ENCODE measurements at regions not wholly inside any gene's neighbourhood (a gene's known extent, or its start where the extent isn't known, plus 50 kb on each side); places are given as distances from the start of the nearest gene placed in this dataset.

DNA sequence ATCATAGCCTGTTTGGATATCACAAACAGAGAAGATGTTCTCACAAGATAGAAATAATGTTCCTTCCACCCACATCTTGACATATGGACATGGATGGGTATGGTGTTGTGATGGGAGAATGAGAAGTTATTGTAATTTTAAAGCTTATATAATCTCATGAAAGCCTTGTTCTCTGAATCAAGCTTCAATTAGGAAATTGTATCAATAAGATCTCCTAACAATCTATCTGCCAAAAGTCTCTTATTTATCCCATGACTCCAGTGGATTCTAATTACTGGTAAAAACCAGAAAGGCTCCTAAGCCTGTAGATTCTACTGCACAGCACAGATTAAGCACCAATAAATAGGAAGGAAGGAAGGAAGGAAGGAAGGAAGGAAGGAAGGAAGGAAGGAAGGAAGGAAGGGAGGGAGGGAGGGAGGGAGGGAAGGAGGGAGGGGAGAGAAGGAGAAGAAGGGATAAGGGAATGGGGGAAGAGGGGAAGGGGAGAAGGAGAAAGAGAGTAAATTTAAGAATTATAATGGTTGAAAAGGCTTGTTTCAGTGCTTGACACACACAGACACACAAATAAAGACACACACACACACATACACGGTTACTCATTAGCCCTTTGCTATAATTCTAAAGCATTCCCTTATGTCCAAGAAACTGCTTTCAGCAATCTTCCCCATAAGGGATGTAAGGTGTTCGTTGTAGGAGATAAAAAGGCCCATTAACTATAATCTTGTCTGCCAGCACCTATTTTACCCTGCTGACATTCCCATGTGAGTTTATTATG lies 258.0 kb upstream of the API5 start:
- no peak overlapping the region for H3K27ac ChIP-seq
- ATAC-seq, result no peak
- no peaks in the 10 kb centered on the region for H3K36me3 ChIP-seq
- no peaks in the 10 kb centered on the region for H3K9me3 ChIP-seq
- no peaks in the 10 kb centered on the region for H3K27me3 ChIP-seq
- TF ChIP-seq CTCF (IDR thresholded peaks at IDR 0.05 in 4 of 5, conservative IDR thresholded peaks at IDR 0.05 in 1 of 5), result no peak
- no peak for TF ChIP-seq POLR2A (IDR thresholded peaks at IDR 0.05)
- intact Hi-C loops (cut with DNase I; ENCODE audit: low total_unique reads) (no loop called here), in situ Hi-C loops (cut with MboI; ENCODE audit: low sequenced_read_pairs in 4 of 4) (no loop called here)
- no peak overlapping the region for H3K4me3 ChIP-seq
- H3K4me1 ChIP-seq, result no peaks in the 10 kb centered on the region
- no peak for DNase-seq

GRCh38 chr11:43067681-43068080 lies 244.1 kb upstream of the API5 start:
- H3K36me3 ChIP-seq, result no peaks in the 10 kb centered on the region
- in situ Hi-C loops (cut with MboI; ENCODE audit: low sequenced_read_pairs in 4 of 4) (no loop called here), intact Hi-C loops (cut with DNase I; ENCODE audit: low total_unique reads) (no loop called here)
- no peak for ATAC-seq
- H3K9me3 ChIP-seq, result no peaks in the 10 kb centered on the region
- no peaks in the 10 kb centered on the region for H3K27me3 ChIP-seq
- no peaks in the 10 kb centered on the region for H3K4me1 ChIP-seq
- H3K4me3 ChIP-seq, result no peak overlapping the region
- no peak for DNase-seq
- TF ChIP-seq POLR2A (IDR thresholded peaks at IDR 0.05) (no peak), CTCF (IDR thresholded peaks at IDR 0.05 in 4 of 5, conservative IDR thresholded peaks at IDR 0.05 in 1 of 5) (no peak)
- no peak overlapping the region for H3K27ac ChIP-seq

DNA sequence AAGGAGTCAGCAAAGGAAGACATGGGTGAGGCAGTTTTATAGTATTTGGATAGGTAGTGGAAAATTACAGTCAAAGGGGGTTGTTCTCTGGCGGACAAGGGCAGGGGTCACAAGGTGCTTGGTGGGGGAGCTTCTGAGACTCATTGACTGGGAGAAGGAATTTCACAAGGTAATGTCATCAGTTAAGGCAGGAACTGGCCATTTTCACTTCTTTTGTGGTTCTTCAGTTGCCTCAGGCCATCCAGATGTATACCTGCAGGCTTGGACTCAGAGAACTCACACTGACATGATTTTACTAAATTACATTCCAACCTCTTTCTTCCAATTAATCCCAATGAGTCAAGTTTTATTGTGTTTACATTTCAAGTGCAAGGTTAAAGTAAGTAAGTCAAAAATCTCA lies 240.5 kb upstream of the API5 start:
- Histone ChIP-seq H3K27ac (no peak overlapping the region), H3K4me1 (no peaks in the 10 kb centered on the region), H3K36me3 (no peaks in the 10 kb centered on the region), H3K9me3 (no peaks in the 10 kb centered on the region), H3K4me3 (no peak overlapping the region), H3K27me3 (no peaks in the 10 kb centered on the region)
- TF ChIP-seq CTCF (IDR thresholded peaks at IDR 0.05 in 4 of 5, conservative IDR thresholded peaks at IDR 0.05 in 1 of 5) (no peak), POLR2A (IDR thresholded peaks at IDR 0.05) (no peak)
- DNase-seq, result no peak
- ATAC-seq, result no peak
- intact Hi-C loops (cut with DNase I; ENCODE audit: low total_unique reads) (no loop called here), in situ Hi-C loops (cut with MboI; ENCODE audit: low sequenced_read_pairs in 4 of 4) (no loop called here)

DNA sequence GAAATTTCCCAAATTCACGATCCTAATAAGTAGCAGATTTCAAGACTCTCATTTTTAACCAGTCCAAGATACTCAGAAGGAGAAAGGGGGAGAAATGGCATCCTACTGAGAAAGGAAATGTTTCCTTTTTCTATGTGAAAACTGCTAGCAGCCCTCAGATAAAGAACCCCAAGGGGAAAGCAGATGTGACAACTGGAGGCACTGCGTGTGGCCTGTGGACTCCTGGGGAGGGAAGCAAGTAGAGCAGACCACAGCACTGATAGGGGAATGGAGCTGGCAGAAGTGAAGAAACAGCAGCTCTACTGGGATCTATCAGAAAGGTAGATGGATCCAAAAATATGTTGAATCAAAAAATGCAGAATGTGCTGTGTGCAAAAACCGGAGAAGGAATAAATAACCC lies 239.7 kb upstream of the API5 start:
- TF ChIP-seq POLR2A (IDR thresholded peaks at IDR 0.05) (no peak), CTCF (IDR thresholded peaks at IDR 0.05 in 4 of 5, conservative IDR thresholded peaks at IDR 0.05 in 1 of 5) (no peak)
- ATAC-seq, result no peak
- intact Hi-C loops (cut with DNase I; ENCODE audit: low total_unique reads), result no loop called here

GRCh38 chr11:43072911-43073310 lies 238.9 kb upstream of the API5 start:
- H3K27me3 ChIP-seq, result no peaks in the 10 kb centered on the region
- no peak overlapping the region for H3K4me3 ChIP-seq
- intact Hi-C loops (cut with DNase I; ENCODE audit: low total_unique reads) (no loop called here), in situ Hi-C loops (cut with MboI; ENCODE audit: low sequenced_read_pairs in 4 of 4) (no loop called here)
- no peak for TF ChIP-seq POLR2A (IDR thresholded peaks at IDR 0.05)
- no peak for TF ChIP-seq CTCF (IDR thresholded peaks at IDR 0.05 in 4 of 5, conservative IDR thresholded peaks at IDR 0.05 in 1 of 5)
- no peaks in the 10 kb centered on the region for H3K9me3 ChIP-seq
- no peaks in the 10 kb centered on the region for H3K4me1 ChIP-seq
- H3K36me3 ChIP-seq, result no peaks in the 10 kb centered on the region
- DNase-seq (no peak), ATAC-seq (no peak)
- no peak overlapping the region for H3K27ac ChIP-seq

More for the DNA sequence above, 239.7 kb upstream of the API5 start:
- H3K27me3 ChIP-seq, result no peaks in the 10 kb centered on the region
- no peaks in the 10 kb centered on the region for H3K4me1 ChIP-seq
- no peak overlapping the region for H3K4me3 ChIP-seq
- no peaks in the 10 kb centered on the region for H3K36me3 ChIP-seq
- no peak overlapping the region for H3K27ac ChIP-seq
- H3K9me3 ChIP-seq, result no peaks in the 10 kb centered on the region
- no peak for DNase-seq
- in situ Hi-C loops (cut with MboI; ENCODE audit: low sequenced_read_pairs in 4 of 4), result no loop called here
